Body of pancreas (tissue), 4 donors: ENCODE measurements at regions not wholly inside any gene's neighbourhood (a gene's known extent, or its start where the extent isn't known, plus 50 kb on each side); places are given as distances from the start of the nearest gene placed in this dataset.

Experiments
- POLR2A ChIP-seq, 3 donors: fragments of 450-650 bp; IDR thresholded peaks; one replicate each; pipeline ENCODE4 v1.6.1; 2016; ENCODE audit warnings: antibody characterized with exemption in 3 of 3, mild to moderate bottlenecking in 2 of 3
- TF ChIP-seq, protein P1 (sequence below), 7 experiments: fragments of 450-650 bp in 4 of 7; fragments of 200-600 bp in 3 of 7; sonication (generic) in 3 of 7; IDR thresholded peaks; one replicate each; pipeline ENCODE4 v1.5.1; 2016 to 2019; ENCODE audit warnings: antibody characterized with exemption in 7 of 7

DNA sequence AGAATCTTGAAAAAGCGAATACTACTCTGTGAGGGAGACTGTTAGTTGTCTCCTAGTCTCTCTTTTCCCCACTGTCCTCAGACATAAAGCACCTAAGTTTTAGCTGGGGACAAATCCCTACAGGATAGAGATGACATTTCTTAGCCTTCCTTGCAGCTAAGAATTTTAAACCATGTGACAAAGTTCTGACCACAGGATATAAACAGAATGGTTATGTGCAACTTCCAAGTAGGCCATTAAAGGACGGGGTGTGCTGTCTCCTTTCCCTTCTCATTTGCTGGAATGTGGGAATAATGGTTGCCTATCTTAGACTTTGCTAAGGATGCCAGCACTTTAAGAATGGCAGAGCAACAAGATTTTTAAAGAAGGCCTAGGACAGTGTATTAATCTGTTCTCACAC lies 74.9 kb upstream of the PRPS1L1 start:
- no peak for TF ChIP-seq POLR2A (IDR thresholded peaks at IDR 0.05)
- TF ChIP-seq, protein P1, sequence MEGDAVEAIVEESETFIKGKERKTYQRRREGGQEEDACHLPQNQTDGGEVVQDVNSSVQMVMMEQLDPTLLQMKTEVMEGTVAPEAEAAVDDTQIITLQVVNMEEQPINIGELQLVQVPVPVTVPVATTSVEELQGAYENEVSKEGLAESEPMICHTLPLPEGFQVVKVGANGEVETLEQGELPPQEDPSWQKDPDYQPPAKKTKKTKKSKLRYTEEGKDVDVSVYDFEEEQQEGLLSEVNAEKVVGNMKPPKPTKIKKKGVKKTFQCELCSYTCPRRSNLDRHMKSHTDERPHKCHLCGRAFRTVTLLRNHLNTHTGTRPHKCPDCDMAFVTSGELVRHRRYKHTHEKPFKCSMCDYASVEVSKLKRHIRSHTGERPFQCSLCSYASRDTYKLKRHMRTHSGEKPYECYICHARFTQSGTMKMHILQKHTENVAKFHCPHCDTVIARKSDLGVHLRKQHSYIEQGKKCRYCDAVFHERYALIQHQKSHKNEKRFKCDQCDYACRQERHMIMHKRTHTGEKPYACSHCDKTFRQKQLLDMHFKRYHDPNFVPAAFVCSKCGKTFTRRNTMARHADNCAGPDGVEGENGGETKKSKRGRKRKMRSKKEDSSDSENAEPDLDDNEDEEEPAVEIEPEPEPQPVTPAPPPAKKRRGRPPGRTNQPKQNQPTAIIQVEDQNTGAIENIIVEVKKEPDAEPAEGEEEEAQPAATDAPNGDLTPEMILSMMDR (IDR thresholded peaks at IDR 0.05): no peak
